ENCODE measurements at regions not wholly inside any gene's neighbourhood (a gene's known extent, or its start where the extent isn't known, plus 50 kb on each side); places are given as distances from the start of the nearest gene placed in this dataset.

GRCh38 chr14:55892906-55893305 lies 225.3 kb upstream of the PELI2 start:
- no peak for ATAC-seq
- no peak for TF ChIP-seq PATZ1 (CRISPR knock-in tag; IDR thresholded peaks at IDR 0.05; ENCODE audit: borderline replicate concordance)
- TF ChIP-seq POU6F1 (CRISPR knock-in tag; IDR thresholded peaks at IDR 0.05; ENCODE audit: borderline replicate concordance, low read depth), result no peak
- no peak for TF ChIP-seq CREB5 (CRISPR knock-in tag; IDR thresholded peaks at IDR 0.05; ENCODE audit: low read depth)
- TF ChIP-seq ZC3H10 (CRISPR knock-in tag; IDR thresholded peaks at IDR 0.05), result no peak
- no peak for TF ChIP-seq ZFP3 (CRISPR knock-in tag; IDR thresholded peaks at IDR 0.05)
- TF ChIP-seq ZNF70 (CRISPR knock-in tag; IDR thresholded peaks at IDR 0.05), result no peak
- TF ChIP-seq GLIS3 (CRISPR knock-in tag; IDR thresholded peaks at IDR 0.05), result no peak
- no peak for TF ChIP-seq TOX (CRISPR knock-in tag; IDR thresholded peaks at IDR 0.05; ENCODE audit: borderline replicate concordance)
- no peak for TF ChIP-seq RARB (CRISPR knock-in tag; IDR thresholded peaks at IDR 0.05)
- no peak for TF ChIP-seq SNAI2 (CRISPR knock-in tag; IDR thresholded peaks at IDR 0.05)
- no peak for TF ChIP-seq CSDC2 (CRISPR knock-in tag; IDR thresholded peaks at IDR 0.05)
- TF ChIP-seq TCF4 (CRISPR knock-in tag; IDR thresholded peaks at IDR 0.05; ENCODE audit: borderline replicate concordance), result no peak
- no peak for TF ChIP-seq PPARA (CRISPR knock-in tag; IDR thresholded peaks at IDR 0.05; ENCODE audit: borderline replicate concordance)
- no peak for TF ChIP-seq ISL1 (CRISPR knock-in tag; IDR thresholded peaks at IDR 0.05)
- no peak for TF ChIP-seq ZNF565 (CRISPR knock-in tag; conservative IDR thresholded peaks at IDR 0.05; ENCODE audit: low read depth)

- TF ChIP-seq TCF4 (CRISPR knock-in tag; IDR thresholded peaks at IDR 0.05; ENCODE audit: borderline replicate concordance) (no peak), ZNF70 (CRISPR knock-in tag; IDR thresholded peaks at IDR 0.05) (no peak), ZFP30 (CRISPR knock-in tag; IDR thresholded peaks at IDR 0.05) (no peak), TSHZ2 (CRISPR knock-in tag; IDR thresholded peaks at IDR 0.05) (no peak), TOX (CRISPR knock-in tag; IDR thresholded peaks at IDR 0.05; ENCODE audit: borderline replicate concordance) (no peak), ZC3H10 (CRISPR knock-in tag; IDR thresholded peaks at IDR 0.05) (no peak), ZNF565 (CRISPR knock-in tag; conservative IDR thresholded peaks at IDR 0.05; ENCODE audit: low read depth) (no peak), BACH2 (CRISPR knock-in tag; IDR thresholded peaks at IDR 0.05; ENCODE audit: borderline replicate concordance) (no peak), PATZ1 (CRISPR knock-in tag; IDR thresholded peaks at IDR 0.05; ENCODE audit: borderline replicate concordance) (no peak), CSRNP3 (CRISPR knock-in tag; IDR thresholded peaks at IDR 0.05) (no peak), PPARA (CRISPR knock-in tag; IDR thresholded peaks at IDR 0.05; ENCODE audit: borderline replicate concordance) (no peak), ARNTL (CRISPR knock-in tag; IDR thresholded peaks at IDR 0.05; ENCODE audit: borderline replicate concordance, low read depth) (no peak), ISL1 (CRISPR knock-in tag; IDR thresholded peaks at IDR 0.05) (no peak), GLIS3 (CRISPR knock-in tag; IDR thresholded peaks at IDR 0.05) (no peak), OSR1 (CRISPR knock-in tag; IDR thresholded peaks at IDR 0.05) (no peak), POU6F1 (CRISPR knock-in tag; IDR thresholded peaks at IDR 0.05; ENCODE audit: borderline replicate concordance, low read depth) (no peak), CSDC2 (CRISPR knock-in tag; IDR thresholded peaks at IDR 0.05) (no peak)
Observed at GRCh38 chr14:55893705-55894104, 224.5 kb upstream of the PELI2 start.

More at GRCh38 chr14:55893705-55894104, 224.5 kb upstream of the PELI2 start:
- ATAC-seq, result no peak

All from SK-N-SH treated with all-trans-retinoic acid at 6 μM for 48 hours (cell line).